GM12892 (cell line): ENCODE measurements at regions not wholly inside any gene's neighbourhood (a gene's known extent, or its start where the extent isn't known, plus 50 kb on each side); places are given as distances from the start of the nearest gene placed in this dataset.

ENCODE experiments used
- POLR2A ChIP-seq: IDR thresholded peaks from 2 replicates; pipeline ENCODE4 v1.6.1; 2011; ENCODE audit warnings: low read depth, low read length, control low read depth
- TAF1 ChIP-seq: IDR thresholded peaks from 2 replicates; pipeline ENCODE4 v1.6.1; 2011; ENCODE audit warnings: low read depth, mild to moderate bottlenecking, control low read depth, low read length, borderline replicate concordance

GRCh38 chr13:66208589-66208988, 1021.5 kb downstream of the PCDH9 start:
- TF ChIP-seq POLR2A = no peak
- no peak for TF ChIP-seq TAF1
